ENCODE measurements at regions not wholly inside any gene's neighbourhood (a gene's known extent, or its start where the extent isn't known, plus 50 kb on each side); places are given as distances from the start of the nearest gene placed in this dataset.

GRCh38 chr12:67572492-67572891 lies 76.1 kb upstream of the DYRK2 start:
- Histone ChIP-seq H3K79me2 (ENCODE audit: control insufficient read depth, low read length) (no peaks in the 10 kb centered on the region), H3K9me3 (ENCODE audit: control insufficient read depth, insufficient read depth, low read length) (no peaks in the 10 kb centered on the region), H3K4me3 (ENCODE audit: low read length) (no peak overlapping the region), H3K36me3 (ENCODE audit: control insufficient read depth, low read length) (no peaks in the 10 kb centered on the region), H4K20me1 (ENCODE audit: control insufficient read depth, insufficient read depth, low read depth, low read length) (no peaks in the 10 kb centered on the region), H3K9me2 (replicated peaks; ENCODE audit: control insufficient read depth, low read length) (no peaks in the 10 kb centered on the region), H3K27me3 (ENCODE audit: control insufficient read depth, low read length) (no peaks in the 10 kb centered on the region), H3F3A (ENCODE audit: control insufficient read depth, insufficient read depth) (no peaks in the 10 kb centered on the region), H3K4me2 (ENCODE audit: low read length) (no peak overlapping the region), H3K27ac (ENCODE audit: low read depth, low read length) (no peak overlapping the region), H3K4me1 (ENCODE audit: control insufficient read depth, low read length) (no peaks in the 10 kb centered on the region)
- no peak for TF ChIP-seq CTCF (IDR thresholded peaks at IDR 0.05; ENCODE audit: low read depth, low read length, poor library complexity, severe bottlenecking)
- no peak for TF ChIP-seq EZH2phosphoT487 (IDR thresholded peaks at IDR 0.05; ENCODE audit: borderline replicate concordance, low read length)

- Histone ChIP-seq H4K20me1 (ENCODE audit: control insufficient read depth, insufficient read depth, low read depth, low read length) (no peaks in the 10 kb centered on the region), H3K4me3 (ENCODE audit: low read length) (no peak overlapping the region), H3K36me3 (ENCODE audit: control insufficient read depth, low read length) (no peaks in the 10 kb centered on the region), H3K27ac (ENCODE audit: low read depth, low read length) (no peak overlapping the region), H3K4me2 (ENCODE audit: low read length) (no peak overlapping the region), H3K4me1 (ENCODE audit: control insufficient read depth, low read length) (no peaks in the 10 kb centered on the region), H3F3A (ENCODE audit: control insufficient read depth, insufficient read depth) (no peaks in the 10 kb centered on the region), H3K9me3 (ENCODE audit: control insufficient read depth, insufficient read depth, low read length) (no peaks in the 10 kb centered on the region), H3K9me2 (replicated peaks; ENCODE audit: control insufficient read depth, low read length) (no peaks in the 10 kb centered on the region), H3K27me3 (ENCODE audit: control insufficient read depth, low read length) (no peaks in the 10 kb centered on the region), H3K79me2 (ENCODE audit: control insufficient read depth, low read length) (no peaks in the 10 kb centered on the region)
- TF ChIP-seq EZH2phosphoT487 (IDR thresholded peaks at IDR 0.05; ENCODE audit: borderline replicate concordance, low read length) (no peak), CTCF (IDR thresholded peaks at IDR 0.05; ENCODE audit: low read depth, low read length, poor library complexity, severe bottlenecking) (no peak)
Observed at GRCh38 chr12:67573566-67573965, 75.0 kb upstream of the DYRK2 start.

- H4K20me1 ChIP-seq (ENCODE audit: control insufficient read depth, insufficient read depth, low read depth, low read length), result no peaks in the 10 kb centered on the region
- TF ChIP-seq CTCF (IDR thresholded peaks at IDR 0.05; ENCODE audit: low read depth, low read length, poor library complexity, severe bottlenecking), result no peak
- TF ChIP-seq EZH2phosphoT487 (IDR thresholded peaks at IDR 0.05; ENCODE audit: borderline replicate concordance, low read length), result no peak
- H3K9me2 ChIP-seq (replicated peaks; ENCODE audit: control insufficient read depth, low read length), result no peaks in the 10 kb centered on the region
- H3K4me1 ChIP-seq (ENCODE audit: control insufficient read depth, low read length), result no peaks in the 10 kb centered on the region
- H3K27ac ChIP-seq (ENCODE audit: low read depth, low read length), result no peak overlapping the region
- H3F3A ChIP-seq (ENCODE audit: control insufficient read depth, insufficient read depth), result no peaks in the 10 kb centered on the region
- H3K79me2 ChIP-seq (ENCODE audit: control insufficient read depth, low read length), result no peaks in the 10 kb centered on the region
- H3K36me3 ChIP-seq (ENCODE audit: control insufficient read depth, low read length), result no peaks in the 10 kb centered on the region
- no peaks in the 10 kb centered on the region for H3K27me3 ChIP-seq (ENCODE audit: control insufficient read depth, low read length)
- no peak overlapping the region for H3K4me3 ChIP-seq (ENCODE audit: low read length)
- H3K4me2 ChIP-seq (ENCODE audit: low read length), result no peak overlapping the region
- H3K9me3 ChIP-seq (ENCODE audit: control insufficient read depth, insufficient read depth, low read length), result no peaks in the 10 kb centered on the region
Observed at GRCh38 chr12:67578976-67579661, 69.4 kb upstream of the DYRK2 start.
